DMS 273 (cell line): ENCODE measurements at regions not wholly inside any gene's neighbourhood (a gene's known extent, or its start where the extent isn't known, plus 50 kb on each side); places are given as distances from the start of the nearest gene placed in this dataset.

Source experiments
- DNase-seq: peaks from one replicate; lab custom pipeline; 2025; ENCODE audit not compliant: unreplicated experiment; lab: John Stamatoyannopoulos, UW

GRCh38 chr4:85381968-85382367, 93.0 kb upstream of the ARHGAP24 start:
- no peak for DNase-seq

DNA sequence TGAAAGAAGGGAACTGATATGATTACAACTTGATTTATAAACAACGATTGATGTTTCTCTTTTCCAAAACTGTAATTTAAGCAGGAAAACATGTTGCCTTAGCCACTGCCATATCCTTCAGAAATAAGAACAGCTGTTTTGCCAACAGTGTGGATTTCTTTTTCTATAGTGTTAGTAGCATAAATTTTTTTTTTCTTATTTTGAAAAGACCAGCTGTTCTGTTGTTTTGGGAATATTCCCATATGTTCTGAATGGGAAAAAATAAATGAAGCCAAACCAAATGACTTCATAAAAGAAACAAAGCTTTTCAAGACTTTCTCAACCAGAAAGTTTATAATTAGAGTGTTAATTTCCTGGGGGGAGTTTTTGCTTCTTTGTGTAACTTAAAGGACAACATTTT, 83.9 kb upstream of the ARHGAP24 start:
- peak; percentile 29 for DNase-seq

GRCh38 chr4:85391589-85392410, 83.2 kb upstream of the ARHGAP24 start:
- DNase-seq = peak; percentile 15

DNA sequence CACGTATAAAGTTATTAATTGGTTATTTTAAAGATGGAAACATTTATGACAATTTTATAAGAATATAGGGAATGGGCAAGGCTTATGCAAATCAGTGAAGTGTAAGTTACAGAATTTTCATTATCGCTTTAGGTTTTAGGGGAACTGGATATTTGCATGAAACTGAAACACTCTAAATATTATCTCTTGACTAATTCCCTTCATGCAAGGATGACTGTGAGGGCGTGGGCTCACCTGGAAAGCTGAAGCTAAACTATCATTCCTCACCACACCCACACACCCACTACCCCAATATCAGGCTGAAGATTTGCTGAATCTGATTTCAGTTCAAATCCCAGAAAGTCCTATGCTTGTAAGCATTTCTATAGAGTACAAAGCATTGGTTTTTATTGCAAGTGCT, 81.7 kb upstream of the ARHGAP24 start:
- no peak for DNase-seq

- DNase-seq = no peak
Measured at GRCh38 chr4:85398276-85398675, 76.7 kb upstream of the ARHGAP24 start.

GRCh38 chr4:85399270-85399669, 75.7 kb upstream of the ARHGAP24 start:
- DNase-seq = no peak

DNA sequence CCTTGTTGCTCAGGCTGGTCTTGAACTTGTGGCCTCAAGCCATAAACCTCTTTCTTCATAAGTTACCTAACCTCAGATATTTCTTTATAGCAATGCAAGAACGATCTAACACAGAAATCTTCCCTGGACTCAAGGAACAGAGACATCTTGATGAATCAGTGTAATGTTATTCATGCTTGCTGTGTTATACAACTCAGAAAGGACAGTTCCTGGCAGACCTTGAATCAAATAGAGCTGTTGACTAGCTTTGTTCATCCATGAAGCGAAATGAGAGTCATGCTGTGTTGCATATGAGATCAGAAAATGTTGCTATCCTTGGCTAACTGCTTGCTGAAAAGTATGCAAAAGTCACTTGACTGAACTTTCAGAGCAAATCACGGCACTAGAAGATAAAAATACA, 72.6 kb upstream of the ARHGAP24 start:
- DNase-seq = no peak

DNA sequence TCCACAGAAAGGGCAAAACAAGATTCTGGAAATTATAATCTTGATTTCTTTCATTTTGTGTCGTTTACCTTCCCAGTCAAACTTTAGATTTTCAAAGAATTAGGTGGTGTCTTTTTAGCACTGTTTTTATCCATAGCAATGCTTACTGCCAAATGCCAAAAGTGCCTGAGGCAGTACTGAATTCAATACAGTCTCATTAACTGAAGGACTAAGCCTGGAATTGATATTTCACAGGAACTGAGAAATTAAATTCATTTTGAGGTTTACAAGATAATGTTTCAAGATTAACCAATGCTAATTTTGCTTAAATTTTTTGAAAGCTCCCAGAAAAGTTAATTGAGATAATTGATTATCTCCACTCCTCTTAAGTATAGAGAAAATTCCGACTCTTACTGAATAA, 68.8 kb upstream of the ARHGAP24 start:
- no peak for DNase-seq

GRCh38 chr4:85407546-85407945, 67.4 kb upstream of the ARHGAP24 start:
- DNase-seq = no peak

GRCh38 chr4:85408301-85408700, 66.6 kb upstream of the ARHGAP24 start:
- DNase-seq = no peak

GRCh38 chr4:85409251-85409650, 65.7 kb upstream of the ARHGAP24 start:
- no peak for DNase-seq

- no peak for DNase-seq
Measured at GRCh38 chr4:85411386-85411785, 63.6 kb upstream of the ARHGAP24 start.

DNA sequence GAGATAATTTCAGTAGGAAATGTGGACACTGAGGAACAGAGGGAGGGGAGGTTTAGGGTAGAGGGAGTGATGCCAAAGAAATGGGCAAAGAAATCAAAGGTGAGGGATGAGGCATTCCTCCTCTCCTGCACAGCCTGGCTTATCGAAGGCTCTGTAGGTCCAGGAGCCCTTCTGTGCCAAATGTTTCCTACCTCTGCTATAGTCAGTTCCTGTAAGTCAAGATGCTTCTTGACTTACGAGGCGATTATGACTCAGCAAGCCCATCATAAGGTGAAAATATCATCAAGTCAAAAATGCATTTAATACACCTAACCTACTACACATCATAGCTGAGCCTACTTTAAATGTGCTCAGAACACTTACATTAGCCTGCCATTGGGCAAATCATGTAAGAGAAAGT, 60.0 kb upstream of the ARHGAP24 start:
- DNase-seq = no peak

GRCh38 chr4:85416094-85416493, 58.9 kb upstream of the ARHGAP24 start:
- no peak for DNase-seq

DNA sequence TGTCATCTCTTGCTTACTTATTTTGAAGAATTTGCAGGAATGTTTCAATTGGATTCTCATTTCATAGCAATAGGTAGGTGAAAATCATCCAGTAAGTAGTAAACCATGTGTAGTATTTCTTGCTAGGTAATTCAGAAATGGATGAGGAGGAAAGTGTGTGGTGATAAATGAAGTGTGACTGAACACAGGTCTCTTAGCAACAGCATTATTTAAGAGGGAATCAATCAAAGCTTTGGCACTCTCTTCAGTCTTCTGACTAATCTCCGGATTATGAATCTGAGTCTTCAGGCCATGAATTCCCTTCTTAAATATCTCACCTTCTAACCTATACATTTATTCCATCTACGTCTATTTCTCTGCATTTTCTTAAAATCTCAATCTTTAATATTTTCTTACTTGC, 55.8 kb upstream of the ARHGAP24 start:
- no peak for DNase-seq

- DNase-seq = no peak
Measured at GRCh38 chr4:85420831-85421230, 54.1 kb upstream of the ARHGAP24 start.

DNA sequence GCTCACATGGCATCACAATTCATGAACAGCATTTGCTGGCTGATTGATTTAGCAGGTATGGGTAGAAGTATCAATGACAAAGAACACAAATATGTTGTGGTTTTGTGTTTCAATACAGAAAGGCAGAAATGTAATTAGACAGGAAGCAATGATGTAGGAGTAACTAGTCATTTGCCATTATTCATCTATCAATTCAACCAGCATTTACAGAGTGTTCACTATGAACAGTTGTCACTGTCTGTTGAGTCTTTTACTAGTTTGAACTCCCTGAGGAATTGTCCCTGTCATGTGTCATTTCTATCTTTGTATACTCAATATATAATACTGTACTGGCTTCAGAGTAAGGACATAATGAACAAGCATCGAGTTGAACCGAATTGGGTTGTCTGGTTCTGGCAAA, 51.5 kb upstream of the ARHGAP24 start:
- DNase-seq = no peak
